ENCODE measurements at regions not wholly inside any gene's neighbourhood (a gene's known extent, or its start where the extent isn't known, plus 50 kb on each side); places are given as distances from the start of the nearest gene placed in this dataset.

- H3K4me1 ChIP-seq (ENCODE audit: insufficient read depth): peaks cover 4% of the 10 kb centered on the region; the same call in 1 of the 2 replicates
- no peak overlapping the region for H3K27ac ChIP-seq (ENCODE audit: low read depth)
- no peaks in the 10 kb centered on the region for H3K27me3 ChIP-seq (ENCODE audit: insufficient read depth)
- DNase-seq (ENCODE audit: low spot score) (no peak), ATAC-seq (no peak; the same call in 2 of the 3 replicates)
- no peak for TF ChIP-seq STAT1 (IDR thresholded peaks at IDR 0.05; ENCODE audit: unreplicated experiment)
- no peak for TF ChIP-seq ZNF331 (CRISPR knock-in tag; IDR thresholded peaks at IDR 0.05; ENCODE audit: low read depth)
- TF ChIP-seq EZH2phosphoT487 (IDR thresholded peaks at IDR 0.05; ENCODE audit: unreplicated experiment): no peak
- no peak for TF ChIP-seq JUNB (IDR thresholded peaks at IDR 0.05; ENCODE audit: unreplicated experiment)
- TF ChIP-seq ZNF462 (CRISPR knock-in tag; IDR thresholded peaks at IDR 0.05): no peak
- TF ChIP-seq ZNF114 (CRISPR knock-in tag; IDR thresholded peaks at IDR 0.05): no peak
- TF ChIP-seq, protein P1, sequence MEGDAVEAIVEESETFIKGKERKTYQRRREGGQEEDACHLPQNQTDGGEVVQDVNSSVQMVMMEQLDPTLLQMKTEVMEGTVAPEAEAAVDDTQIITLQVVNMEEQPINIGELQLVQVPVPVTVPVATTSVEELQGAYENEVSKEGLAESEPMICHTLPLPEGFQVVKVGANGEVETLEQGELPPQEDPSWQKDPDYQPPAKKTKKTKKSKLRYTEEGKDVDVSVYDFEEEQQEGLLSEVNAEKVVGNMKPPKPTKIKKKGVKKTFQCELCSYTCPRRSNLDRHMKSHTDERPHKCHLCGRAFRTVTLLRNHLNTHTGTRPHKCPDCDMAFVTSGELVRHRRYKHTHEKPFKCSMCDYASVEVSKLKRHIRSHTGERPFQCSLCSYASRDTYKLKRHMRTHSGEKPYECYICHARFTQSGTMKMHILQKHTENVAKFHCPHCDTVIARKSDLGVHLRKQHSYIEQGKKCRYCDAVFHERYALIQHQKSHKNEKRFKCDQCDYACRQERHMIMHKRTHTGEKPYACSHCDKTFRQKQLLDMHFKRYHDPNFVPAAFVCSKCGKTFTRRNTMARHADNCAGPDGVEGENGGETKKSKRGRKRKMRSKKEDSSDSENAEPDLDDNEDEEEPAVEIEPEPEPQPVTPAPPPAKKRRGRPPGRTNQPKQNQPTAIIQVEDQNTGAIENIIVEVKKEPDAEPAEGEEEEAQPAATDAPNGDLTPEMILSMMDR (conservative IDR thresholded peaks at IDR 0.05; ENCODE audit: low read depth in 2 of 2): no peak
- TF ChIP-seq NANOG (IDR thresholded peaks at IDR 0.05; ENCODE audit: borderline replicate concordance): no peak
- no peak overlapping the region for H3K27ac Mint-ChIP-seq
- H3K4me2 ChIP-seq: no peak overlapping the region
- H3K36me3 ChIP-seq (ENCODE audit: insufficient read depth): no peaks in the 10 kb centered on the region
- no peaks in the 10 kb centered on the region for H3K79me2 ChIP-seq (replicated peaks; ENCODE audit: insufficient read depth)
- H3K36me3 Mint-ChIP-seq (ENCODE audit: low read depth): no peaks in the 10 kb centered on the region
- peaks cover 2% of the 10 kb centered on the region for H3K27me3 Mint-ChIP-seq (ENCODE audit: insufficient read depth, low read depth, poor library complexity)
- peak overlapping the region; percentile 76; the same call in 1 of the 2 replicates for H2AFZ ChIP-seq
- no peaks in the 10 kb centered on the region for H3F3A ChIP-seq (replicated peaks; ENCODE audit: low read depth)
- H3K9me3 Mint-ChIP-seq: no peaks in the 10 kb centered on the region
- H4K20me1 ChIP-seq (replicated peaks; ENCODE audit: insufficient read depth): no peaks in the 10 kb centered on the region
- no peaks in the 10 kb centered on the region for H3K9me2 ChIP-seq (ENCODE audit: insufficient read depth)
- H3K4me3 Mint-ChIP-seq: no peak overlapping the region
- H3K4me1 Mint-ChIP-seq: peaks cover 6% of the 10 kb centered on the region; the same call in 2 of the 3 replicates
- no peak overlapping the region for H3K4me3 ChIP-seq
Observed at GRCh38 chr7:94133460-94133859, 129.3 kb upstream of the BET1 start.
